CD4-positive, alpha-beta T cell (primary cell): ENCODE measurements at regions not wholly inside any gene's neighbourhood (a gene's known extent, or its start where the extent isn't known, plus 50 kb on each side); places are given as distances from the start of the nearest gene placed in this dataset.

Experiments used
- ATAC-seq: fragments of 200-7000 bp; cut with Tn5 transposase; one replicate; pipeline ENCODE4 v1.10.0; 2022; ENCODE audit warnings: mild to moderate bottlenecking; ENCODE audit not compliant: poor library complexity
- CTCF ChIA-PET: fragments of 350-600 bp; sonication (Branson Sonifier 250); formaldehyde crosslinking; loops from one replicate; lab custom pipeline; 2021; ENCODE audit warnings: antibody characterized with exemption, inconsistent platforms; lab: Charles Lee
- POLR2A ChIA-PET: fragments of 350-600 bp; sonication (Branson Sonifier 250); formaldehyde crosslinking; loops from one replicate; lab custom pipeline; 2021; ENCODE audit warnings: antibody characterized with exemption, inconsistent platforms; lab: Charles Lee
- DNase-seq, 14 experiments: peaks; one replicate each; pipeline ENCODE4 v3.0.0-alpha.2; 2013 to 2020; ENCODE audit warnings: mixed read lengths in 2 of 14
- H3K27ac ChIP-seq, 2 donors: one replicate each; pipeline versions ENCODE4 v1.5.1 to v1.7.0; 2013; ENCODE audit warnings: low read length in 2 of 2, low read depth in 1 of 2, mild to moderate bottlenecking in 1 of 2
- H3K27me3 ChIP-seq, 2 experiments: 1 replicate in 1 of 2; 2 replicates in 1 of 2; pipeline versions ENCODE4 v1.6.1 to v1.7.0; 2013; ENCODE audit warnings: low read length in 2 of 2, control low read depth in 1 of 2, mild to moderate bottlenecking in 1 of 2, moderate library complexity in 1 of 2; ENCODE audit not compliant: insufficient read depth in 2 of 2, control insufficient read depth in 1 of 2
- H3K36me3 ChIP-seq: one replicate; pipeline ENCODE4 v1.6.1; 2013; ENCODE audit warnings: low read length, control low read depth; ENCODE audit not compliant: insufficient read depth
- H3K4me1 ChIP-seq: one replicate; pipeline ENCODE4 v1.6.1; 2013; ENCODE audit warnings: low read length, control low read depth; ENCODE audit not compliant: insufficient read depth
- H3K4me3 ChIP-seq: one replicate; pipeline ENCODE4 v1.5.1; 2013; ENCODE audit warnings: mild to moderate bottlenecking, low read length, moderate library complexity
- H3K9me3 ChIP-seq, 2 experiments: 1 replicate in 1 of 2; 2 replicates in 1 of 2; pipeline versions ENCODE4 v1.6.1 to v1.7.0; 2013; ENCODE audit warnings: low read length in 2 of 2, mild to moderate bottlenecking in 2 of 2, control low read depth in 1 of 2, moderate library complexity in 1 of 2; ENCODE audit not compliant: control insufficient read depth in 1 of 2, insufficient read depth in 1 of 2
- H3K27ac Mint-ChIP-seq: one replicate; pipeline ENCODE4 v1.8.0; 2020; ENCODE audit warnings: mixed read lengths
- H3K27me3 Mint-ChIP-seq: one replicate; pipeline ENCODE4 v1.8.0; 2021; ENCODE audit warnings: mixed read lengths
- H3K36me3 Mint-ChIP-seq: one replicate; pipeline ENCODE4 v1.8.0; 2021; ENCODE audit warnings: low read depth, mixed read lengths
- H3K4me1 Mint-ChIP-seq: one replicate; pipeline ENCODE4 v1.8.0; 2021; ENCODE audit warnings: low read depth, mixed read lengths
- H3K4me3 Mint-ChIP-seq: one replicate; pipeline ENCODE4 v1.8.0; 2020; ENCODE audit warnings: mild to moderate bottlenecking, mixed read lengths
- H3K9me3 Mint-ChIP-seq: one replicate; pipeline ENCODE4 v1.8.0; 2020; ENCODE audit warnings: mixed read lengths
- intact Hi-C, 2 experiments: fragments of 100-400 bp; cut with DNase I in 1 of 2; cut with micrococcal nuclease in 1 of 2; formaldehyde crosslinking; loops; one replicate each; pipeline versions ENCODE4 v1.15.1 to v1.9.0; 2023 to 2025; cut with DNase I, micrococcal nuclease
- TF ChIP-seq, protein P1 (sequence below): fragments of 200-600 bp; IDR thresholded peaks from one replicate; pipeline ENCODE4 v1.8.0; 2022; ENCODE audit warnings: antibody characterized with exemption, mild to moderate bottlenecking

DNA sequence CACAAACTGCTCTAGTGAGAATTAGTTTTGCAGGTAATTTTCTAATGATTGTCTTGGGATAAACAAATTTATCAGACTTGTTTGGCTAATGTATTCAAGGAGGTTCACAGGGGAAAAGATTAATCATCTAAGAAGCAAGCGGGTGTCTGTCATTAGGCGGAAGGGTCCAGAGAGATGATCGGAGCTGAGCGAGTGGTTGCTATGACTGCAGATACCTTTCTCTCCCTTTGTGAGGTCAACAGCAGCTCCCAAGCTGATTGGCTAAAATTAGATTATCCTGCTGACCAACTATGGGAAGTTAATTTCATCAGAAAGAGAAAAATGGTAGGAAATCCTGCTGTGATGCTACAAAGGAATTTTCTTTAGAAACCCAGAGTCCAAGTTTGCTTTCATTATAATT lies 276.0 kb downstream of the SOX2 start:
- H3K27ac Mint-ChIP-seq = no peak overlapping the region
- Histone ChIP-seq H3K4me1 (no peaks in the 10 kb centered on the region), H3K36me3 (no peaks in the 10 kb centered on the region), H3K4me3 (no peak overlapping the region), H3K27me3 (no peaks in the 10 kb centered on the region), H3K27ac (no peak overlapping the region), H3K9me3 (peaks cover 0 to 4% of the 10 kb centered on the region in 2 experiments)
- POLR2A ChIA-PET = no interaction called here
- no peaks in the 10 kb centered on the region for H3K36me3 Mint-ChIP-seq
- H3K4me1 Mint-ChIP-seq = no peaks in the 10 kb centered on the region
- ATAC-seq (no peak), DNase-seq (no peak)
- TF ChIP-seq, protein P1, sequence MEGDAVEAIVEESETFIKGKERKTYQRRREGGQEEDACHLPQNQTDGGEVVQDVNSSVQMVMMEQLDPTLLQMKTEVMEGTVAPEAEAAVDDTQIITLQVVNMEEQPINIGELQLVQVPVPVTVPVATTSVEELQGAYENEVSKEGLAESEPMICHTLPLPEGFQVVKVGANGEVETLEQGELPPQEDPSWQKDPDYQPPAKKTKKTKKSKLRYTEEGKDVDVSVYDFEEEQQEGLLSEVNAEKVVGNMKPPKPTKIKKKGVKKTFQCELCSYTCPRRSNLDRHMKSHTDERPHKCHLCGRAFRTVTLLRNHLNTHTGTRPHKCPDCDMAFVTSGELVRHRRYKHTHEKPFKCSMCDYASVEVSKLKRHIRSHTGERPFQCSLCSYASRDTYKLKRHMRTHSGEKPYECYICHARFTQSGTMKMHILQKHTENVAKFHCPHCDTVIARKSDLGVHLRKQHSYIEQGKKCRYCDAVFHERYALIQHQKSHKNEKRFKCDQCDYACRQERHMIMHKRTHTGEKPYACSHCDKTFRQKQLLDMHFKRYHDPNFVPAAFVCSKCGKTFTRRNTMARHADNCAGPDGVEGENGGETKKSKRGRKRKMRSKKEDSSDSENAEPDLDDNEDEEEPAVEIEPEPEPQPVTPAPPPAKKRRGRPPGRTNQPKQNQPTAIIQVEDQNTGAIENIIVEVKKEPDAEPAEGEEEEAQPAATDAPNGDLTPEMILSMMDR = no peak
- CTCF ChIA-PET = no interaction called here
- H3K9me3 Mint-ChIP-seq = peaks cover 2% of the 10 kb centered on the region
- intact Hi-C loops = no loop called here
- no peak overlapping the region for H3K4me3 Mint-ChIP-seq
- H3K27me3 Mint-ChIP-seq = no peaks in the 10 kb centered on the region

DNA sequence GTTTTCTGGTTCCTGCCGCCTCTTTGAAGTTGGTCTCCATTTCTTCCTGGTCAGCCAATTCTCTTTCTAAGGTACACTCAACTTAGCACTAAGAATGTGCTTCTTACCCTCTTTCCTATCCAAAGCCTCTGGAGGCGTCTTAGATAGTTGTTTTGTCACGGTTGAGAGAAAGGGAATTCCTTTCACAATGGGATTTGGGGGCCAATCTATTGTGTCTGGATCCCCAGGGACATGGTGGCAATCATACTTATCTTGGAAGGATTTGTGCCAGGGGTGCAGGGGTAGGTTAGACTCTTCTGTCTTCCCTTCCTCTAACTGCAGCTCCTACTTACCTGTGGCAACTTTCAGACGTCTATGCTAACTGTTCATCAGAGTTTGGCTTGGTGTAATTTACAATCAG lies 287.1 kb downstream of the SOX2 start:
- ChIA-PET CTCF (no interaction called here), POLR2A (no interaction called here)
- H3K4me1 ChIP-seq = no peaks in the 10 kb centered on the region
- peaks cover 5% of the 10 kb centered on the region for H3K9me3 Mint-ChIP-seq
- no peaks in the 10 kb centered on the region for H3K36me3 ChIP-seq
- H3K27ac ChIP-seq = no peak overlapping the region
- H3K36me3 Mint-ChIP-seq = no peaks in the 10 kb centered on the region
- H3K4me3 ChIP-seq = no peak overlapping the region
- DNase-seq = no peak
- no peak for ATAC-seq
- TF ChIP-seq, protein P1 = no peak
- no peaks in the 10 kb centered on the region for H3K27me3 Mint-ChIP-seq
- no peaks in the 10 kb centered on the region for H3K27me3 ChIP-seq
- H3K4me1 Mint-ChIP-seq = no peaks in the 10 kb centered on the region
- intact Hi-C loops = no loop called here
- H3K27ac Mint-ChIP-seq = no peak overlapping the region
- no peak overlapping the region for H3K4me3 Mint-ChIP-seq
- no peaks in the 10 kb centered on the region for H3K9me3 ChIP-seq

DNA sequence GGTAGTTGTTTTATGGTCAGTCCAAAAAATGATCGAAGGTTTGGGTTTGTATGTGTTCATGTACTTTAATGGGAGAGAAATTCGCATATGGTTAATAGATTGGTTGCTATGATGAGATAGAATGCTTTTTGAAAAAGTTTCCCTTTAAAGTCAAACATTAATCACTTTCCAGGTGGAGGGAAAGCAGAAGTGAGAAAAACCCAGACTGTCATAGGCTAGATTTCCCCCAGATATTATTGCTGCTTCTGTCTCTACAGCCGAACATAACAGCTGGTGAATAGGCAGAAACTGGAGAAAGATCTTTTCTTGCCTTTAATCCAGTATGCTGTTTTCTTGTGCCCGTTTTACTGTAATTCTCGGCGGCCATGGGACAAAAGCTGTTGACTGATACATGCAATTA lies 287.6 kb downstream of the SOX2 start:
- no peaks in the 10 kb centered on the region for H3K27me3 ChIP-seq
- Mint-ChIP-seq H3K9me3 (peaks cover 5% of the 10 kb centered on the region), H3K27ac (no peak overlapping the region), H3K27me3 (no peaks in the 10 kb centered on the region), H3K4me3 (no peak overlapping the region), H3K36me3 (no peaks in the 10 kb centered on the region), H3K4me1 (no peaks in the 10 kb centered on the region)
- ATAC-seq = no peak
- H3K27ac ChIP-seq = no peak overlapping the region
- ChIA-PET POLR2A (no interaction called here), CTCF (no interaction called here)
- no peaks in the 10 kb centered on the region for H3K9me3 ChIP-seq
- no peak overlapping the region for H3K4me3 ChIP-seq
- no peak for DNase-seq
- no peaks in the 10 kb centered on the region for H3K36me3 ChIP-seq
- TF ChIP-seq, protein P1 = no peak
- intact Hi-C loops = no loop called here
- no peaks in the 10 kb centered on the region for H3K4me1 ChIP-seq
